GM19455 (cell line): ENCODE measurements at regions not wholly inside any gene's neighbourhood (a gene's known extent, or its start where the extent isn't known, plus 50 kb on each side); places are given as distances from the start of the nearest gene placed in this dataset.
"Not testable (repeated sequence)": the region's sequence is repeated elsewhere in the genome, so short reads cannot be mapped to it uniquely, and the experiment has no call there.

Experiments used
- ATAC-seq: cut with Tn5 transposase; IDR thresholded peaks from one replicate; pipeline ENCODE4 v1.9.1; 2021; ENCODE audit not compliant: unreplicated experiment

DNA sequence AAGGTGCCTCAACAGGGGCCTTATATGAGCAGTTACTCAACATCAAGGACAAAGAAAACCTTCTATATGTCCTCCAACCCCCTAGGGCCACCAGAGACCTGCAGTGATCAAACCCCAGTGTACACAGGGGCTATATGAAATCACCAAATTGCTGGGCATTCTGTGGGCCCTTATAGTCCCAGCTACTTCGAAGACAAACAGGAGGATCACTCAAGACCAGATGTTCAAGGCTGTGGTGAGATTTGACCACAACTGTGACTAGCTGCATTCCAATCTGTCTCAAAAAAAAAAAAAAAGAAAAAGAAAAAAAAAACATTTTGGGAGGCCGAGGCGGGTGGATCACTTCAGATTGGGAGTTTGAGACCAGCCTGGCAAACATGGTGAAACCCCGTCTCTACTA, 51.0 kb upstream of the PRB2 start:
- no peak for ATAC-seq

DNA sequence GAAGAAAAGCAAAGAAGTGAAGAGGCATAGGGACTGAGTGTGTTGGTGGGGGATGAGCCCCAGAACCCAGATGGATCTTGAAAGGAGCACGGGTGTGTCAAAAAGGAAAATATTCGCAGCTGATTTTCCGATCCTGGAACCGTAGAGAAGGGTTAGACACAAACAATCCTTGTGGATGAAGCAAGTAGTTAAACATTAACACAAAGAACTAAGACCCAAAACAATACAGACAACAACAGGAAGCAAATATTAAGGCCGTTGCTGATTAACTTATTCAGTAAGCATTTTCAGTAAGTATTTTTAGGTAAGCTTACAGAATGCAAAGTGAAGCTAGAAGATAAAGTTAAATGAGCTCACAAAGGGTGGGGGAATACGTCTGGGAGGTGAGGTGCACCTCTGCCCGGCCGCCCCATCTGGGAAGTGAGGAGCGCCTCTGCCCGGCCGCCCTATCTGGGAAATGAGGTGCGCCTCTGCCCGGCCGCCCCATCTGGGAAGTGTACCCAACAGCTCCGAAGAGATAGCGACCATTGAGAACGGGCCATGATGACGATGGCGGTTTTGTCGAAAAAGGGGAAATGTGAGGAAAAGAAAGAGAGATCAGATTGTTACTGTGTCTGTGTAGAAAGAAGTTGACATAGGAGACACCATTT, 62.8 kb upstream of the PRB2 start:
- ATAC-seq = no peak

DNA sequence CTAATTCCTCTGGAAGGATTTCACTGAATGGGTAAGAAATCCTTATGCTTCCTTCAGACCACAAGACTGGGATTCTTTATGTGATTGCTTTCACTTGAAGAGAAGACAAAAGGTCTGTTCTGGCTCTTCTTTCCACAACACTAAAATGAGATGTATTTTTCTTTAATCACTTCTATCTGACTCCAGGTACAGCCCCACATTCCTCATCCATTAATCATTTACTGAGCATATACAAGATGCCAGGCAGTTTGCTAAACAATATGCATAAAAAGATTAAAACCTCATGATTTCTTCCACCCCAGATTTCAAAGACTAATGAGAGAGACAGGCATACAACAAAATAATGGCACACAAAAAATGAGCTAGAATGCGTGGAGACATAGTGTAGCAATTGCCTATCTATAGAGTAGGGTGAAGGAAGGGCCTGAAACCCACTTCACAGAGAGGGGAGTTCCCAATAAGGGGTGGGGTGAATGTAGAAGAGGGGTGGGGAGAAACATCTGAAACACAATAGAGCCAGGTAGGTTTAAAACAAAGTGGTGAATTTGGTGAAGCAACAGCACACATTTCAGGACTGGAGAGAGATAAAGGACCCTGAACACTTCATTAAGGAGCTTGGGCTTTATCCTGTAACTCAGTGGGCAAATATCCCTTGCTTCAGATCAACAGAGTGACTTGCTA, 65.1 kb upstream of the PRB2 start:
- no peak for ATAC-seq

DNA sequence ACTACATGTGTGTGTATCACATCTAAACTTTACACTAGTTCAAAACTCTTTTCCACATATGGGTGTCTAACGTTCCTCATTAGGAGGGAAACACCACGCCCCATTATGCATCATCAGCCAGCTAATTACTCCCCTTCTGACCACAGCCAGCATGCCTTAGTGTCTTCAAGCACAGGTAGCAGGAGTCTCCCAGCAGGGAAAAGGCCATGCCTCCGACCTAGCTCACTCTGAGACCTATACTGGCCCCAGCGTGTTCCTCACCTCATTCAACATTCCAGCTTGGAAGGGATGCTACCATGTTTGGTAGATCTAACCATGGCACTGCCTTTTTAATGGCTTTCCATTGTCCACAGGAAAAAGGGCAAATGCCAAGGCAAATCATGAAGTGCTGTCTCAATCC, 66.1 kb upstream of the PRB2 start:
- ATAC-seq = no peak

DNA sequence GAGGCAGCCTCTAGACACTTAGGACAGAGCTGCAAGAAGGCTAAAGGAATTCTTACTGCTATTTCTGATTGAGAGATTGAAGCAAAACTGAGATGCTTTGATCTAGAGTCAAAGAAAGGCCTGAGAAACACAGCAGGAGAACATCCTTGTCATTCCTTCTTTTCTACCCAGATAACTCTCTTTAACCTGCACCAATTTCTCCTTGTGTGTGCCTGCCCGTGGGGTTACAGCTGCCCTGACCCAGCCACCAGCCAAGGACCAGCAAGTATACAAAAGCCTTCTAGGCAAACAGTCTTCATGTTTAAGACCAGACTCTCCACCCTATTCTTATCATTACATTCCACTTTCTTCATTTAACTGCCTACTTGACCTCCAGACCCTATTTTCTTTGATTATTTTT, 81.7 kb upstream of the PRB2 start:
- no peak for ATAC-seq

DNA sequence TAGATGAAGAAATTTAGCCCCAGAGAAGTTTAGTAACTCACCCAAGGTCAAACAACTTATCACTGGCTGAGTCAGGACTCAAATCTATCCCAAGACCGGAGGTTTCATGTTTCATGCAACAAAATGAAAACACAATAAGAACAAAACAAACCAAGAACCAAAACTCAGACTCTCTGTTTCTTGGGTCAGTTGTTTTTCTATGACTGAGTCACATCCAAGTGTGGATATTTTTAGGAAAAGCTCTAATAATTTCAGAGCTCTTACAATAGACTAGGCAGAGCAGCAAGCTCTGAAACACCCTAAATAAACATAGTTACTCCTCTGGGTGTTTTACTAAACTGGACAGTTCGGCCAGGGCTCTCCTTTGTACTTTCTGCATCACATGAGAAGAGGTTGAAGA, 87.6 kb upstream of the PRB2 start:
- no peak for ATAC-seq

DNA sequence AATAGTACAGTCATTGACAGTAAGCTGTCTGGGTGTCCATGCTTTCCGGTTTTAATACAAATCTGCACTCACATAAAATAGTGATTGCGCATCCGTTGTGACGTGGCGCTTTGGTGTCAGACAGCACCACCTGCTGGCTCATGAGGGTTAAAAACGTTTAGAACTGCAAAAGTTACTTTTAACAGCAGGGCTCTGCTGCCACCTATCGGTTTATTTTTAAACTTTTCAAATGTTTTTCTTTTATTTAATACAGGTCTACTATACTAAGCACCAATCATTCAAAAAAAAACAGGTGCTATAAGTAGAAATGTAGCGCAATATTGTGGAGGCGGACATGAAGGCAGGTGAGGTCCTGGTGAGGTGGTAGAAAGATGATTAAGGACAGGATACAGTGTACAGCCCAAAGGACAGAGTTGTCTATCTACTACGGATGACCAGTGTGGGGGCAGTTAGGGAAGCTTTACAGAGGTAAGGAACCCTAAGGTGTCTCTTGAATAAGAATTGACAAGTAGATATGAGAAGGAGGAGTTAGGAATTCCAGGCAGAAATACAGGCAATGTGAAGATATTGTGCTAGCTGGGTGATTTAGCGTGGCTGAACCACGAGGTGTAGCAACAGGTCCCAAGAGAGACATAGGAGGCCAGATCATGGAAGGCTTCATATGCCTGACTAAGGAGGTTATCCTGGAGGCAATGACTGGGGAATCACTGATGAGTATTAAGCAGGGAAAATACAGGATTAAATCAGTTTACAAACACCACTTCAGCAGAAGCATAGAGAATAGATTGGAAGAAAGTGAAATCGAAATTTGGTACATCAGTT, 91.5 kb upstream of the PRB2 start:
- ATAC-seq = peak; percentile 90

DNA sequence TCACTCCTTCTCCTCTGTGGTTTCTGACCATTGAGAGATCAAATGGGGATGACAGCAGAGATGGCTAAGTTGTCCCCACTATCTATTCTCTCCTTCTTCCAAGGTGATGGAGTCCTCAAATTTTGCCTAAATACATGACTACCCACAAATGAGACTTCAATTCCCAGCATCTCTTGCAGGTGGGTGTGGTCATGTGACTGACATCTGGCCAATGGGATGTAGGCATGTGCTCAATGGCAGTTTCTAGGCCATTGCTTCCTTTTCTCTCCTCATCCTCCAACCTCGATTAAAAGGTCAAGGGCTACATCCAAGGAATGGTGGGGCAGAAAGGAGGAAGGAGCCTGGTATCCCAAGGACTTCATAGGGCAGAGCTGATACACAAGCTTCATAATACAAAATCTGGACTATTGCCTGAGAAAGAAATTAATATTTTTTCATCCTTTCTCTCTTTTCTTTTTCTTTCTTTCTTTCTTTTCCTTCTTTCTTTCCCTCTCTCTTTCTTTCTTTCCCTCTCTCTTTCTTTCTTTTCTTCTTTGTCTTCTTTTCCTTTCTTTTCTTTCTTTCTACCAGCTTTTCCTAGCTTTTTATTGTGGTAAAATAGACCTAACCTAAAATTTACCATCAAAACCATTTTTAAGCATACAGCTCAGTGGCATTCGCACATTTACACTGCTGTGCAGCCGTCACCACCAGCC, 100.9 kb upstream of the PRB2 start:
- no peak for ATAC-seq

DNA sequence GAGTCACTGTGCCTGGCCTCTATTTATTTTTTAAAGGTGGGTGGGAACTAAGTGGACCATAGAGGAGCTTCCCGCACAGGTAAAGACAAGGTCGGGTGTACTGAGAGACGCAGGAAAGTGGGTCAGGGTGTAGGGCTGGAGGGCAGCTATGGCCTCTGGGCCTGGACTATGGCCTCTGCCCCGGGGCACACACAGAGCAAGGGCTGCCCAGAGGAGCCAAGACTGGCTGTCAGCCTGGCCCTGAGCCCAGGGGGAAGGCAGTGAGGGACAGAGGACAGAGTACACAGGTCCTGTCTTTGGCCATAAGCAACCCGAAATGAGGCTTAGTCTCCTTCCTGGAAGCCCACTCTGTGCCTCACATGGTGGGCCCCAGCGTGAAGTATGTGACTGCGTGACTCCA, 102.1 kb upstream of the PRB2 start:
- no peak for ATAC-seq

DNA sequence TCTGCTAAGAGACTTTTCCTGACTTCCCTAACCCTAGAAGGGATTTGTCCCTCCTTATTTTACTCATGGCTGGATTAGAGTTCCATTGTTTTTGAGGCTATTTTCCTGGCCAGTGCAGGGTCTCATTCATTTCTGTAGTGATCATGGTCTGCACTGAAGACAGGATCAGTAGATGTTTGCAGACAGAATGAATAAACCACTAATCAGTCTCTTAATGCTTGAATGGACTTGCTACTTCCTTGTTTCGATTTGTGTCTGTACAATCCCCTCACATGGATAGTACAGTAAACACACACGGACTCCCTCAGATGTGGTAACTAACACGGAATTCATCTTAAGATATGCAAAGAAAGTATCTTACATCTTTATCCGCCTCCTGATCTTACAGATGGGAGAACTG, 102.6 kb upstream of the PRB2 start:
- ATAC-seq = no peak

DNA sequence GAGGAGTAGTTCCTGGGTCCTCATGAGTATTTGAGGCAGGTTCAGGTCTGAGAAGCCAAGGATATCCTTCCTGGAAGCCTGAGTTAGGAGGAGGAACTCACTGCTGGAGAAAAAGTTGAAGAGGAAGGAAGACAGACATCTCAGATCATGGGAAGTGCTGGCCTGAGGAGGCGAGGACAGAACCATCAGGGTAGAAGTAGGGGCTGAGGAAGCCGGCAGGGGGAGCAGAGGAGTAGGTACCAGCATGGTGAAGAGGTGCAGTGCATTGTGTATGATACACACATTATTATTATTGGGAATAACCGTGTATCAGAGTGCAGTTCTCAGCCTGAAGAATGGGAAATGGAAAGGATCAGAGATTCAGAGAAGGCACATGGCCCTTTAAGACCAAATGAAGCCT, 103.2 kb upstream of the PRB2 start:
- not testable (repeated sequence) for ATAC-seq

DNA sequence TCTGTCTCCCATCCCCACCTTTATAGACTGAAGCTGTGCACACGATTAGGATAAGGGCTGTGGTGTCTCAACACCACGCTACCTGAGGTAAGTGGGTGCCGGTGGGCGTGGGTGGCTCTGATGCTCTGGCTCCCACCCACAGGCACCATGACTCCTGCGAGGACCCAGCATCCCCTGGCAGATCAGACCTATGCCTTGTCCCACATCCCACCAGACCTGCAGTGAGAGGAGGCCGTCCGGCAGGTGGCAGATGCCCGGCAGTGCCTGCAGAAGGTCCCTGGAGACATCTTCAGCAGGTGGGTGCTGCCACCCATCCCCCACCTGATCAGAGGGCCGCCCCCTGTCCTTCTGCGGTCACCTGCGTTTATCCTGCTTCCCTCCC, 104.4 kb upstream of the PRB2 start:
- ATAC-seq = no peak

DNA sequence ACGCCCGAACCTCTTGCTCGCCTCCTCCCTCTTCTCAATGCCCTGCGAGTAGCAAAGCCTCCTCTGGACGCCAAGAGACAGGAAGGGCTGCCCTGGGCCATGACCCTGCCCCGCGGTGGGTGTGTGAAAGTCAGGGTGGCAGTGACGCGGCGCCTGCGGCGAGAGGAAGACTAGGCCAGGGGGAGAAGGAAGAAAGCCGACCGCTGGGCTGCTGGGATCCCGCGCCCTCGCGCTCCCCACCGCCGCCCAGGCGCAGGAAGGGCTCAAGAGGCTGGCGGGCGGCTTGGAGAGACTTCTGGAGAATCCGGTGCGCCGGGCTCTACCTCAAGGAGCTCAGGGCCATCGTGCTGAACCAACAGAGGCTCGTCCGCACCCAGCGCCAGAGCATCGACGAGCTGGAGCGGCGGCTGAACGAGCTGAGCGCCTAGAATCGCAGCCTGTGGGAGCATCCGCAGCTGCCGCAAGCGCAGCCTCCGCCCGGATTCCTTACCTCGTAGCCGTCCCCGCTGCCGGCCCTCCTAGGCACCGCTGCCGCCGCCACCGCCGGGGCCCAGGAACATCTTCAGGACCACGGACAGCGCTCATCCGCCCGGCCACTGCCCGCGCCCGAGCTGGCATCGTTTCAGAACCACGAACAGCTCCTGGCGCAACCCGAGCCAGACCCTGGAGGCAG, 105.0 kb upstream of the PRB2 start:
- no peak for ATAC-seq

DNA sequence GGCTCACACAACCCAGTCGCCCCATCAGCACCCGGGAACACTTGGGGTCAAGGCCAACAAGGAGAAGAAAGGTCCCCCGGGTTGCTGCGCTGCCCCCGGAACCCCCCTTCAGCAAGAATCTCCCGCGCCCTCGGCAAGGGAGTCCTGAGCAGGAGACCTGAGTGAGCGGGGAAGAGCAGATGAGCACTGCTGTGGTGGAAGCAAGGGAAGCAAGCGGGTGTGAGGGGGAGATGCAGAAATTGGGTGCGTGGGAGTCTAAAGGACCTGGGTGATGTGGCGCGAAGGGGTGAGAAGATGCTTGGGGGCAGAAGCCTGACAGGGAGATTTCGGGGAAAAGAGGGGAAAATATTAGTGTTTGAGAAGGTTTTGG, 105.5 kb upstream of the PRB2 start:
- ATAC-seq = no peak

DNA sequence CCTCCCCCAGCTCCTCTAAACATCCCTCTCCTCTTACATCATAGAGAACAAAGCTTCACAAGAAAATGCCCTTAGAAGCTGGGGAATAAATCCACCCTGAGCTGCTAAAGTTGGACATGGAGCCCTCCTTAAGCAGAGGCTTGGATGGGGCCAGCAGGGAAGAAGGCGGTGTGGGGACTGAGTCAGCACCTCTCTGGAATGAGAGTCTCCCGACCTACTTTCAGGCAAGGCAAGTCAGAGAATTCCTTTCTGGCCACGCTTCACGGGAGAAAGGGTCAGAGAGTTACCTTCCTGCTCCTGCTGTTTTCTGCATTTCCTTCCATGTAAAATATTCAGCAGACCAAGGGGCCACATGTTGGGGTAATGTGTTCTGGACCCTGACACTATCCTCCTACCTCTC, 113.3 kb upstream of the PRB2 start:
- no peak for ATAC-seq

DNA sequence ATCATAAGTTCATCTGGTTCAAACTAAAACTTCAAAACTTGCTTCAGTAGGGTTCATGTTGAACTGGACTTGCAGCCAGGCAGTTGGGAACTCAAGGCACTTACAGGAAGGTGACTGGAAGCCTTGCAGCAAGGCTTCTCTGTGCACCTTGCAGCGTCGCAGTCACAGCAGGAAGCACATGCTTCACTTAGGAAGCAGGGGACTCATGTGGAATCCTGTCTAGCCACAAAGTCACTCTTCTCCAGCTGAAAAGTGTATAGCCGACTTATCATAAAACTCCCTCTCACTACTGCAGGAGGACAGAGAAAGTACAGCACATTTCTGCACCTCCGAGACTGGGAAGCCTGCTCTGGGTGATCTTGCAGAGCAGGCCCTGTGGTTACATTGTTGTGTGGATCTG, 114.0 kb upstream of the PRB2 start:
- no peak for ATAC-seq

DNA sequence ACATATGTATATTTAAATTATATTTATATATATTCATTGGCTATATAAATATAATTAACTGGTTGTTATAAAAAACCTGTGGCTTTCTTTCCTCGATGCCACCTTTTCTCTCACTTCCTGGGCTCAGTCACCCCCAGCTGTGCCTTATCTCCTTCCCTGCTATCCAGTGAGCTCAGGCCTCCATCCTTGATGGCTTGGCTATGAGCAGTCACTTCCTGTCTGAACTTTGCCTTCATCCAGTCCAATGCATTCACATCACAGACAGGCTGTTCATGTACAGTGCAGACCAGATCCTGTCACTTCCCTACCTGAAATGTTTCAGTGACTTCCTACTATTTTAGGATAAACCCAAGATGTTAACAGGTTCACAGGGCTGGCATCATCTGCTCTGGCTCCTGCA, 115.3 kb upstream of the PRB2 start:
- ATAC-seq = no peak

DNA sequence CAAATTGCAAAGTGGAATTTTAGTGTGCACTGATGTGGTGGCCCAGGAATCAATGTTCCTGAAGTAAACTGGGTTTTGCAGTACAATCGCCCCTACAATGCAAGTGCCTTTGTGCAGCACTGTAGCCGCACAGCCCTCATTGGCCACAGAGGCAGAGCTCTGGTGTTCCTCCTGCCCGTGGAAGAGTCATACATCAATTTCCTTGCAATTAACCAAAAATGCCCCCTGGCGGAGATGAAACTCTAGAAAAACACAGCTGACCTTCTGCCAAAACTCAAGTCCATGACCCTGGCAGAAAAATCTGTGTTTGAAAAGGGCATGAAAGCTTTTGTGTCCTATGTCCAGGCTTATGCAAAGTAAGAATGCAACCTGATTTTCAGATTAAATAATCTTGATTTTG, 117.9 kb upstream of the PRB2 start:
- no peak for ATAC-seq

DNA sequence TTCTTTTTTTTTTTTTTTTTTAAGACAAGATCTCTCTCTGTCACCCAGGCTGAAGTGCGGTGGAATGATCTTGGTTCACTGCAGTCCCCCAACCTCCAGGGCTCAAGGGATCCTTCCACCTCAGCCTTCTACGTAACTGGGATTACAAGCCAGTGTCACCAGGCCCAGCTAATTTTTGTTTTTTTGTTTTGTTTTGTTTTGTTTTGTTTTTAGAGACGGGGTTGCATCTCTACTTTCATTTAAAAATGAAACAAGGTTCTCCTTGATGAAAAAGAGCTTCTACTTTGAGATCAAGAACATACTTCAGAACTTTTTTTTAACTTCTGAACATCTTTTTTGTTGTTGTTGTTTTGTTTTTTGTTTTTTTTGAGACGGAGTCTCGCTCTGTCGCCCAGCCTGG, 121.7 kb upstream of the PRB2 start:
- no peak for ATAC-seq

DNA sequence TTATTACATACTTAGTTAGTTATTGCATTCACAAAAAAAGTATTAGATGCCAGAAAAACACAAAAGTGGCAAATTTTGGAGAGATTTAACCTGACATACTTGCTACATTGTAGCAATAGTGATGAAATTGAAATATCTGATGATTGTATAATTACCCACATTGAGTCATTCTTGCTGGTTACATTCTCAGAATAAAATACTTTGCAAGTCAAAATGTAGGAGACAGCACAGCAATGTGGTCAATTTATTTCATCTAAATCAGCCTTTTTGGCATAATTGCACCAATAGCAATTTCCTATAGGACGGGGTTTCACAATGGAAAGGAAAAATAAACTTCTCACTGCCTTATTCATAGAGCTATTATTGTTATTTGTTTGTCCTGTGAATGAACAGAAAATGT, 125.0 kb upstream of the ETV6 start:
- no peak for ATAC-seq

DNA sequence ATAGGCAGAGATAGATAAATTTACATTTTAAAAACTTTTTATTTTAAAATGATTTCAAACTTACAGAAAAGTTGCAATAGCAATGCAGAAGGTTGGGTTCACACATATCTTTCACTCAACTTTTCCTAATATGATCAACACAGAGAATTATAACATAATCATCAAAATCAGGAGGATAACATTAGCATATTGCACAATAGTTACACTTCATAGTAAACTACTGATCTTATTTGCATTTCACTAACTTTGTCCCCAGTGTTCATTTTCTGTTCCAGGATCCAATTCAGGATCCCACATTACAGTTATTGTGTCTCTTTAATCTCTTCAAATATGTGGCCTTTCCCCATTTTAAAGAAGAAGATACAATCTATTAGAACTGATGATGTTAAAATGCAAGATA, 115.4 kb upstream of the ETV6 start:
- ATAC-seq = no peak
